Endothelial cell of umbilical vein (primary cell): ENCODE measurements at regions not wholly inside any gene's neighbourhood (a gene's known extent, or its start where the extent isn't known, plus 50 kb on each side); places are given as distances from the start of the nearest gene placed in this dataset.

Experiments
- BruUV-seq: library from RNA; stranded (reverse); fragments of 400-500 nt; replicated peaks from 2 replicates; lab custom pipeline; 2021; lab: Mats Ljungman, UMichigan
- CTCF ChIA-PET: fragments of 300-600, 350-600 bp; sonication (Branson Sonifier 250); formaldehyde crosslinking; loops from one replicate; lab custom pipeline; 2021; ENCODE audit warnings: antibody characterized with exemption, inconsistent platforms; lab: Charles Lee
- POLR2A ChIA-PET: fragments of 300-600, 350-600 bp; sonication (Branson Sonifier 250); formaldehyde crosslinking; loops from one replicate; lab custom pipeline; 2021; ENCODE audit warnings: antibody characterized with exemption, inconsistent platforms; lab: Charles Lee
- DNase-seq: peaks from one replicate; pipeline ENCODE4 v3.0.0-alpha.2; 2011; ENCODE audit warnings: low read depth, low spot score
- FAIRE-seq: peaks from 2 replicates; lab custom pipeline; 2011; peaks lifted over from hg19 to GRCh38; lab: Jason Lieb, UNC
- H2AFZ ChIP-seq: 2 replicates; pipeline ENCODE4 v1.6.0; 2012; ENCODE audit warnings: low read depth, low read length, control low read depth, inconsistent platforms
- H3K27ac ChIP-seq: 2 replicates; pipeline ENCODE4 v1.5.1; 2011; ENCODE audit warnings: low read depth, mild to moderate bottlenecking, control low read depth, low read length, moderate library complexity; ENCODE audit not compliant: insufficient read depth
- H3K27me3 ChIP-seq, 2 experiments: 2 replicates each; pipeline versions ENCODE4 v1.6.0 to v1.6.1; 2011; ENCODE audit warnings: low read length in 2 of 2, mixed read lengths in 1 of 2; ENCODE audit not compliant: control insufficient read depth in 2 of 2, insufficient read depth in 2 of 2
- H3K36me3 ChIP-seq, 2 experiments: 2 replicates in 1 of 2; 3 replicates in 1 of 2; pipeline ENCODE4 v1.5.1; 2011; ENCODE audit warnings: low read length in 2 of 2, mild to moderate bottlenecking in 1 of 2, moderate library complexity in 1 of 2; ENCODE audit not compliant: control insufficient read depth in 2 of 2, insufficient read depth in 2 of 2; ENCODE audit errors: extremely low read depth in 1 of 2
- H3K4me1 ChIP-seq: 3 replicates; pipeline ENCODE4 v1.5.1; 2011; ENCODE audit warnings: mild to moderate bottlenecking, low read length; ENCODE audit not compliant: control insufficient read depth, insufficient read depth; ENCODE audit errors: extremely low read depth
- H3K4me2 ChIP-seq: 2 replicates; pipeline ENCODE4 v1.6.1; 2011; ENCODE audit warnings: low read length, control low read depth, mixed read lengths; ENCODE audit not compliant: insufficient read depth
- H3K4me3 ChIP-seq, 3 experiments: fragments of 200-600 bp in 1 of 3; sonication (generic), shearing (Covaris generic) in 1 of 3; replicated peaks in 1 of 3; 2 replicates each; pipeline ENCODE4 v1.5.1; 2011 to 2016; ENCODE audit warnings: control low read depth in 3 of 3, low read length in 3 of 3, mild to moderate bottlenecking in 2 of 3, inconsistent platforms in 1 of 3, low read depth in 1 of 3, moderate library complexity in 1 of 3; ENCODE audit not compliant: insufficient read depth in 1 of 3
- H3K79me2 ChIP-seq: 2 replicates; pipeline ENCODE4 v1.6.0; 2012; ENCODE audit warnings: low read length, inconsistent platforms; ENCODE audit not compliant: control insufficient read depth, insufficient read depth
- H3K9ac ChIP-seq: replicated peaks from 2 replicates; pipeline ENCODE3; 2011; ENCODE audit warnings: low read length, control low read depth; ENCODE audit not compliant: insufficient read depth; ENCODE audit errors: extremely low read depth
- H3K9me1 ChIP-seq: replicated peaks from 3 replicates; pipeline ENCODE4 v1.6.0; 2011; ENCODE audit warnings: mild to moderate bottlenecking, low read length; ENCODE audit not compliant: control insufficient read depth, insufficient read depth; ENCODE audit errors: extremely low read depth
- H3K9me3 ChIP-seq: replicated peaks from 2 replicates; pipeline ENCODE4 v1.5.1; 2012; ENCODE audit warnings: low read length, inconsistent platforms; ENCODE audit not compliant: control insufficient read depth, insufficient read depth
- H4K20me1 ChIP-seq: replicated peaks from 2 replicates; pipeline ENCODE3; 2011; ENCODE audit warnings: mild to moderate bottlenecking, low read length; ENCODE audit not compliant: control insufficient read depth, insufficient read depth; ENCODE audit errors: extremely low read depth
- CTCF ChIP-seq, 2 donors: IDR thresholded peaks; 1 replicate in 1 of 2; 2 replicates in 1 of 2; pipeline ENCODE4 v1.5.1; 2011; ENCODE audit warnings: low read length in 2 of 2, mild to moderate bottlenecking in 2 of 2, moderate library complexity in 2 of 2, control low read depth in 1 of 2, inconsistent platforms in 1 of 2, low read depth in 1 of 2; ENCODE audit not compliant: insufficient read depth in 1 of 2; ENCODE audit errors: extremely low read depth in 1 of 2
- EZH2 ChIP-seq: IDR thresholded peaks from 2 replicates; pipeline ENCODE4 v1.6.1; 2012; ENCODE audit warnings: borderline replicate concordance, low read depth, mild to moderate bottlenecking, moderate library complexity, low read length, inconsistent platforms; ENCODE audit not compliant: severe bottlenecking
- FOS ChIP-seq: IDR thresholded peaks from 2 replicates; pipeline ENCODE4 v1.6.1; 2011; ENCODE audit warnings: mild to moderate bottlenecking, low read length, moderate library complexity, borderline replicate concordance; ENCODE audit not compliant: insufficient read depth
- GATA2 ChIP-seq: IDR thresholded peaks from 2 replicates; pipeline ENCODE4 v1.7.0; 2011; ENCODE audit warnings: low read depth, mild to moderate bottlenecking, moderate library complexity, mixed read lengths, low read length; ENCODE audit not compliant: insufficient read length, insufficient read depth
- JUN ChIP-seq: IDR thresholded peaks from 2 replicates; pipeline ENCODE4 v1.6.1; 2011; ENCODE audit warnings: borderline replicate concordance, low read depth; ENCODE audit not compliant: insufficient read length, insufficient read depth
- MAX ChIP-seq: IDR thresholded peaks from 2 replicates; pipeline ENCODE4 v1.6.1; 2011; ENCODE audit not compliant: insufficient read depth, insufficient read length
- MYC ChIP-seq: IDR thresholded peaks from one replicate; pipeline ENCODE4 v1.6.1; 2011; ENCODE audit warnings: mild to moderate bottlenecking, low read depth, low read length
- POLR2A ChIP-seq: IDR thresholded peaks from 2 replicates; pipeline ENCODE4 v1.6.1; 2012; ENCODE audit warnings: low read depth, mild to moderate bottlenecking, control low read depth, low read length
- POLR2AphosphoS5 ChIP-seq: IDR thresholded peaks from 2 replicates; pipeline ENCODE4 v1.6.1; 2012; ENCODE audit warnings: low read depth, mild to moderate bottlenecking, control low read depth, low read length, moderate library complexity; ENCODE audit not compliant: insufficient read depth
- dilution Hi-C: fragments of 300-500 bp; cut with MboI; formaldehyde crosslinking; loops from one replicate; pipeline ENCODE4 v1.15.0; 2019; ENCODE audit warnings: low sequenced_read_pairs; ENCODE audit not compliant: extremely low pct_ligation_motif_present
- intact Hi-C: fragments of 100-400 bp; cut with micrococcal nuclease; formaldehyde crosslinking; loops from one replicate; pipeline ENCODE4 v1.10.0; 2022

DNA sequence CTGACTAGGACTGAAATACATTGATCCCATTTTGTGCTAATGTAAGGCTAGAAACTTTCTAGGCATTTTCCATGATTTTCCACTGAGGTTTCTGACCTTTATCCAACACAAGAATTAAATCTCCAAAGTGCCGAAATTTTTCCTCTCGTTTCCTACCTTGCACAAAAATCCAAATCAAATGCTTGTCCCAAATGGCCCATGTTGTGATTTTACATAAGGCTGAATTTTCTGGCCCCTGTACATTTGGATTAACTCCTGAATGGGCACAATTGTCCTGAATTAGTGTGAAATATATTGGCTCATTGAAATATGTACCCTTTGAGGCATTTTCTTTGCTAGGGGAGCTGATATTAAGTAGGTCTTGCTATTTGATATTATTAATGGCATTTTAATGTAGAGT lies 105.6 kb upstream of the CBLB start:
- intact Hi-C loops (no loop called here), dilution Hi-C loops (no loop called here)
- H3K4me1 ChIP-seq: no peaks in the 10 kb centered on the region
- H4K20me1 ChIP-seq: no peaks in the 10 kb centered on the region
- no peaks in the 10 kb centered on the region for H3K9me1 ChIP-seq
- H3K27ac ChIP-seq: no peak overlapping the region
- FAIRE-seq: no peak
- DNase-seq: no peak
- no peak overlapping the region for H3K9ac ChIP-seq
- TF ChIP-seq POLR2AphosphoS5: no peak
- TF ChIP-seq MAX: no peak
- H3K27me3 ChIP-seq: no peaks in the 10 kb centered on the region
- H3K79me2 ChIP-seq: no peaks in the 10 kb centered on the region
- no peaks in the 10 kb centered on the region for H3K36me3 ChIP-seq
- H3K4me3 ChIP-seq: no peak overlapping the region
- POLR2A ChIA-PET: no interaction called here
- no peak overlapping the region for H2AFZ ChIP-seq
- no TSS peak for BruUV-seq
- CTCF ChIA-PET: no interaction called here
- no peaks in the 10 kb centered on the region for H3K9me3 ChIP-seq
- no peak overlapping the region for H3K4me2 ChIP-seq

DNA sequence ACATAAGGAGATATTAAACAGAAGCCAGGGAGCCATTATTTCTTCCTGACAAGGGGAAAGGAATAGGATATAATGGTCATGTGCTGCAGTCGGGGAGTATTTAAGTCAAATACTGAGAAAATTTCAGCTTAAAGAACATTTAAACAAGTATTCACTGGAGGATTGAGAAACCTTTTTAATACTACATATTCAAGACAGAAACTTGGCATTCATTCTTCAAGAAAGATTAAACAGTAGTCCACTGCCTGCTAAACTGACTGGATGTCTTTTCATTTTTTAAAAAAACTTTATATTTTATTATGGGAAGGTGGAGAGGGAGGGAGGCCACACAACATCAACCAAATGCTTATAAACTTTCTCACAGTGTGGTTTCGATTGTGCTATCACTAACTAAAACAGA lies 107.4 kb upstream of the CBLB start:
- no TSS peak for BruUV-seq
- H3K27ac ChIP-seq: no peak overlapping the region
- H2AFZ ChIP-seq: no peak overlapping the region
- intact Hi-C loops: no loop called here
- TF ChIP-seq EZH2: no peak
- TF ChIP-seq POLR2A: no peak
- no peak for TF ChIP-seq MYC
- no peak for TF ChIP-seq JUN
- TF ChIP-seq MAX: no peak
- no peak for TF ChIP-seq FOS
- no peak for TF ChIP-seq POLR2AphosphoS5
- no peak for TF ChIP-seq GATA2
- no peak for TF ChIP-seq CTCF (IDR thresholded peaks at IDR 0.05; ENCODE audit: extremely low read depth in 1 of 2, insufficient read depth in 1 of 2, low read depth in 1 of 2, low read length in 2 of 2)
- DNase-seq (no peak), FAIRE-seq (no peak)
- ChIA-PET CTCF (no interaction called here), POLR2A (no interaction called here)
- H3K4me1 ChIP-seq: no peaks in the 10 kb centered on the region
- H3K79me2 ChIP-seq: no peaks in the 10 kb centered on the region
- H3K9me1 ChIP-seq: no peaks in the 10 kb centered on the region
- no peak overlapping the region for H3K4me3 ChIP-seq
- H3K9ac ChIP-seq: no peak overlapping the region
- no peak overlapping the region for H3K4me2 ChIP-seq
- H3K36me3 ChIP-seq: no peaks in the 10 kb centered on the region
- dilution Hi-C loops: no loop called here
- no peaks in the 10 kb centered on the region for H4K20me1 ChIP-seq
- H3K27me3 ChIP-seq: no peaks in the 10 kb centered on the region
- H3K9me3 ChIP-seq: no peaks in the 10 kb centered on the region
